ENCODE measurements at regions not wholly inside any gene's neighbourhood (a gene's known extent, or its start where the extent isn't known, plus 50 kb on each side); places are given as distances from the start of the nearest gene placed in this dataset.
"Not testable (repeated sequence)": the region's sequence is repeated elsewhere in the genome, so short reads cannot be mapped to it uniquely, and the experiment has no call there.

DNA sequence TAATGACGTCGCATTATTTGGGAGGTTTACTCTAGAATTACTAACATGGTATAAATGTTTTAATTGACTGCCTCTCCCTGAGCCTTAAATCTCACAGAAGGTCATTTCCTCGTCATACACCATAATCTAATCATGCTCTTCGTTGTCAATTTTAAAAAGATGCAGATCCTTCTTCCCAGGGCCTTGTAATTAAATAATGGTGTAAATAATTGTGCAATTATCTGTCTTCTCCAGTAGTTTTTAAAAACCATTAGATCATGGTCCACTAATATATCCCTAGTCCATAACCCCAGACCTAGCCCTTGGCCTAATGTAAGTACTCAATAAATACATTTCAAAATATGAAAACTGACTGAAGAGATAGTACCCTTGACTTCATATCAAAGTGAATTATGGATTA, 181.5 kb upstream of the GNAI1 start:
- DNase-seq (ENCODE audit: low read depth), result no peak

DNA sequence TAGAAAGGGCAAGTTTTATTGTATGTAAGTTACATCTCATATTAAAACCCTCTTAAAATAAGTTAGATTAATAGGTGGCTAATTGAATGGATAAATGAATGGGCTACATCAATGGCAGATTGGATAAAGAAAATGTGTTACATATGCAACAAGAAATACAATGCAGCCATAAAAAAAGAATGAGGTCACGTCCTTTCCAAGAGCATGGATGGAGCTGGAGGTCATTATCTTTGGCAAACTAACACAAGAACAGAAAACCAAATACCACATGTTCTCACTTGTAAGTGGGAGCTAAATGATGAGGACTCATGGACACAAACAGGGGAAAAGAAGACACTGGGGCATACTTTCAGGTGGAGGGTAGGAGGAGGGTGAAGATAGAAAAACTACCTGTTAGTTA, 182.2 kb upstream of the GNAI1 start:
- no peak for DNase-seq (ENCODE audit: low read depth)

GRCh38 chr7:79951415-79951814, 183.2 kb upstream of the GNAI1 start:
- no peak for DNase-seq (ENCODE audit: low read depth)

DNA sequence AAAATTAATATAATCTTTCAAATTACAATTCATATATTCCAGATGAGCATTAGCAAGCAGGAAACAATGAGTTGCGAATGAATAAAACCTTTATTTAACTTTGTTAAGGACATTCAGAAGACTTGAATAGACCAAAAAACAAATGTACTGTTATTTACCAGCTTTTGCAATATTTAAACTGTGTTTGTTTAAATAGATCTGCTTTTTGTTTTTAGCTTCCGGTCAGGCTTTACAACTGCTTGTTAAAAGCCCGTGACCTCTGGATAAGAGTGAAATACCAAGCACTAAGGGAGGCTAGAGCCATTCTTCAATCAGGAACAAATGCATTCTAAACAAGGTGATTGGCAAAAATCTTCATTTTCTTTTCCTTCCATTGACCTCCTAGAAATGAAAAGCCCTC, 184.9 kb upstream of the GNAI1 start:
- no peak for DNase-seq (ENCODE audit: low read depth)

DNA sequence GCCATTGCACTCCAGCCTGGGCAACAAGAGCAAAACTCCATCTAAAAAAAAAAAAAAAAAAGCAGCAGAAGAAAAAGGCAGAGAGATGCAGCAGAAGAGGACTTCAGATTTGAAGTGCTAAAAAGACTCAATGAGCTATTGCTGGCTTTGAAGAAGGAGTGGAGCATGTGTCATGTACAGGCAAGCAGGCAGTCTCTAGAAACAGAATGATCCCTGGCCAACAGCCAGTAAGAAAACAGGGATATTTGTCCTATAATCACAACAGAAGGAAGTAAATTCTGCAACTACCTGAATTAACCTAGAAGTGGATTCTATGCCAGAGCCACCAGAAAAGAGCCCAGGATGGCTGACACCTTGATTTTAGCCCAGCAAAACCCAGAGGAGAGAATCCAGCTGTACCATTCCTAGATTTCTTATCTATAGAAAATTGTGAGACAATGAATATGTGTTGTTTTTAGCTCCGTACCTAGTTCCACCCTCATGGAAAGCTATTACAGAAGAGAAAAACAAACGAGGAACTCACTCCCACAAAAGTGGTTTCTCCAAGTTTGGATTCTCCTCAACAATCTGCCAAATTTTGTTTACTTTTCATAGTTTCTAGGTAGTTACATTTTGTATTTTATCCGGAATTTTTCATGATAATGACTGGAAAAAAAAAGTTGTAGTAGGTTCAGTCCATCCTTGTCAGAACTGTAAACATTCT, 198.2 kb upstream of the GNAI1 start:
- DNase-seq (ENCODE audit: low read depth), result no peak

GRCh38 chr7:79934727-79935126, 199.9 kb upstream of the GNAI1 start:
- DNase-seq (ENCODE audit: low read depth), result no peak

- no peak for DNase-seq (ENCODE audit: low read depth)
Observed at GRCh38 chr7:79933144-79933543, 201.5 kb upstream of the GNAI1 start.

GRCh38 chr7:79930604-79931003, 204.0 kb upstream of the GNAI1 start:
- no peak for DNase-seq (ENCODE audit: low read depth)

GRCh38 chr7:79927116-79927515, 207.5 kb upstream of the GNAI1 start:
- no peak for DNase-seq (ENCODE audit: low read depth)

DNA sequence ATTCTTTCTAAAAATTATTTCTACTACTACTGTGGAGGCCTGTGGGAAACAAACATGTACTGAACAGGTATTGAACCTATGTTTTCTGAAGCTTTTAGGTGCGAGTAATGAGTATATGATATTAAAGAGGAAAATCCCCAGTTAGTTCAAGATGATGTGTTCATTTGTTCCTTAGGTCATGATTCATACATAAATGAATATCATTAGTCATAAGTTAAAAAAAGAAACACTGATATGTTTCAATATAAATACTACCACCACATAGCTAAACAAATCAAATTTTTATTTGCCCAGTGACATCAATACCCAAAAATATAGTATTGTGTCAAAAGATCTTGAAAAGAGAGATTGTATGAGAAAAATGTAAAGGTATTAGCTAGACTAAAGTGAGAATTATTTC, 210.7 kb upstream of the GNAI1 start:
- no peak for DNase-seq (ENCODE audit: low read depth)

- no peak for DNase-seq (ENCODE audit: low read depth)
Observed at GRCh38 chr7:79922894-79923293, 211.7 kb upstream of the GNAI1 start.

- DNase-seq (ENCODE audit: low read depth), result no peak
Observed at GRCh38 chr7:79921976-79922375, 212.7 kb upstream of the GNAI1 start.

GRCh38 chr7:79918632-79919031, 216.0 kb upstream of the GNAI1 start:
- not testable (repeated sequence) for DNase-seq (ENCODE audit: low read depth)

GRCh38 chr7:79915346-79915745, 219.3 kb upstream of the GNAI1 start:
- not testable (repeated sequence) for DNase-seq (ENCODE audit: low read depth)

GRCh38 chr7:79912213-79912633, 222.4 kb upstream of the GNAI1 start:
- no peak for DNase-seq (ENCODE audit: low read depth)

DNA sequence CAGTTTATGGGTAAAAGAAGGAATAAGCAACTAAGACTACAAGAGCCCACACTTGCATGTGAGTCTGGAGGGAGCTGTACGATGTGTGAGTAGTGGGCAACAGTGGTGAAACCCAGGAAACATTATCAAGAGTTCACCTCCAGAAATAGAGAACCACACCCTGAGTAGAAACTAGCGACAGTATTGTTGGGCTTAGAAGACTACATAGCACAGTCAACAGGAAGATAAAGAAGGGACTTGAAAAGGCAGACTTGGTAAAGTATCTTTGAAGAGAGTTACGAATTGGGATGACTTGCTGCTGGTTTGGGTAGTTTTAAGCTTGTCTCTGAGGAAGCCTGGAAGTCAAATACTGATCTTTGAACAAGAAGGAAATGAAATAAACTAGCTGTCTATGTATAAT, 223.2 kb upstream of the GNAI1 start:
- DNase-seq (ENCODE audit: low read depth), result no peak

DNA sequence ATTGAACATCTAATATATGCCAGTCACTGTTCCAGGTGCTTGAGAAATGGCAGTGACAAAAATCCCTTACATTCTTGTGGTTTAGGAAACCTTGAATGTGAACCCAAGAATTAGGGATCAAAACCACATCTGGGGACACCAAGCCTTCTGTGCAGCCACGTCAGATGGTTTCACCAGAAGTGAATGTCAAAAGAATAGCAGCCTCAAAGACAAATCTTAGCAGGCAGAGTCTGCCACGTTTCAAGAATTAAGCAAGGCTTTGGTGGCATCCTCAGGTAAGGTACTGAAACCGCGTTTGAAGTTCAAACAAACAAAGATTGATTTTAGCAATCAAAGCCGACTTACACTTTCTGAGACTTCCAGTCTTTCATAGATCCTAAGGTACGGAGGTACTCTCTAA, 225.5 kb upstream of the GNAI1 start:
- DNase-seq (ENCODE audit: low read depth), result no peak

DNA sequence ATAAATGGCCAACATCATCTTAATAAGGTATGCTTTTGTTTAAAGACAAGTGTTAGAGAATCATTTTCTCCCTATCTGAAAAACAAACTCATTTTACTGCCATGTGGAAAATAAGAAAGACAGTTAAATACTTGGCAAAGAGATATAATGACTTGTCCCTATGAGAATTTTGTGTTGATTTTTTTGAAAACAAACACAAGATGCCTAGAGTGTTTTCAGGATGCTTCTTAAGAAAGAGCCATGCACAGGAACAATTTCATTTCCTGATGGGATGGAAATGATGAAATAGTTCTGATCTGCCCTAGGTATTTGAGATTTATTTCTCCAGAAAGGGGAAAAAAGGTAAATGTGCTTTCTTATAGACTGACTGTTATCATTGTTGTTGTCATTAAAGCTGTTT, 237.5 kb upstream of the GNAI1 start:
- DNase-seq (ENCODE audit: low read depth), result no peak

DNA sequence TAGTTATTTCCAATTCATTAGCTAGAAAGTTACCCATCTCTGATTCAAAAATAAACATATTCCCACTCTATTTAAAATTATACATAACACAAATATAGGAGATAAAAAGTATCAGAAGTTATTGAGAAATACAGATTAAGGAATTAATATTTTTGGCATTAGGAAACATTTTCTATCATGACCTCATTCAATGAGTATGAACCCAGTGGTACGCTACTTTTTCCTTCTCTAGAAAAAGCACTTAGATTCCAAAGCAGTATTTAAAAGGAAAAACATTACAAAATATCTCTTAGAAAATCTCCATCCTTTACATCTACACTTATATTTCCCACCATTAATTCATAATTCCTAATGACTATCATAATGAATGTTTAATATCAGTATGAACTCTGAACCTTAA, 240.6 kb upstream of the GNAI1 start:
- no peak for DNase-seq (ENCODE audit: low read depth)

DNA sequence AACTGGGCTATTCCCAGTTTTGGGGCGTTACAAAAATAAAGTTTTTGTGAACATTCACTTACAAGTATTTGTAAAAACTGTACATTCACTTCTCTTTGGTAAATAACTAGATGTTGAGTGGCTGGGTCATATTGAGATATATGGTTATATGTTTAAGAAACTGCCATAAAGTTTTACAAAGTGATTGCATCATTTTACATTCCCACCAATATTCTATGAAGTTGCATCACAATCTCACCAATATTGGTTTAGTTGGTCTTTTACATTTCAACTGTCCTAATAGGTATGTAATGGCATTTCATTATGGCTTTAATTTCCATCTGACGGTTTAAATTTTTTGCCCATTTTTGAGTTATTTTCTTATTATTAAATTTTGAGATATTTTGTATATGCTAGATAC, 251.7 kb upstream of the GNAI1 start:
- no peak for DNase-seq (ENCODE audit: low read depth)

- no peak for DNase-seq (ENCODE audit: low read depth)
Observed at GRCh38 chr7:79880312-79880711, 254.3 kb upstream of the GNAI1 start.

DNA sequence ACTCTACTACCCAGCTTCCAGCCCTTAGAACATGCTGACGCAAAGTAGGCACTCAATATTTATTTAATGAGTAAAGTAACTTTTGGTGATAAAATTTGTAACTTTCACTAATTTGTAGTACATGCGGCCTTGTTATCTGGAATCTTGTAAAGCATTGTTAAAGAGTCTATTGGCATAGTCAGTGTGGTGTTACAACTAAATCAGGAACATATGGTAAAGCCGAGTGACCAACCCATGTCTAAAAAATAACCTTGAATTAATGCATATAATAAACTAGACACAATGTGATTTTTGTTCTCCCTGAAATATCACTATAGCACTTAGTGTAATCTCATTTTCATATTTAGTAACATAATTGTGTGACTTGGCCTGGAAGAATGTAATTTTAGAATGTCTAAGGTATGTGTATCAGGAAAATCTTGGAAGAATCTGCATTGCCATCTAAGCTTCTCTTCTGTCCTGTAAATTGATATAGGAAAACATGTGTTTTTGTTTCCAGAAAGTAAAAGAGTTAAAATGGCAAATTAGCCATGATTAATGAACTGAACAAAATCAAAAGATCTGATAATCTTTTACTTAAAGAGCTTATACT, 256.7 kb upstream of the GNAI1 start:
- no peak for DNase-seq (ENCODE audit: low read depth)

DNA sequence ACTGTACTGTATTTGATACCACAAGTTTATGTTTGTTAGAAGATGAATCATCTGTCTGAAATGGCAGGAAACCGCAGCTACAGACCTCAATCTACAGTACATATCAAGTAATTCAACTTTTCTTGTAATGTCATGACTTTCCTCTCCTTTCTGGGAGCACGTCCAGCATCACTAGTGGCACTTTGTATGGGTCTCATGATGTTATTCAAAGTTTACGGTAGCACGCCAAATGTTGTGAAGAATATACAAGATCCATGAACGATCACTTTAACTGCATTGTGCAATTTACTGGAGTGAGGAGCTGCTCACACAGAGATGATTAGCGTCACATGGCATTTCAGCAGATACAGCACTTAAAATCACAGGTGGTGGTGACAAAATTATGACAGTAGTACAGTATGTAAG, 257.8 kb upstream of the GNAI1 start:
- no peak for DNase-seq (ENCODE audit: low read depth)

DNA sequence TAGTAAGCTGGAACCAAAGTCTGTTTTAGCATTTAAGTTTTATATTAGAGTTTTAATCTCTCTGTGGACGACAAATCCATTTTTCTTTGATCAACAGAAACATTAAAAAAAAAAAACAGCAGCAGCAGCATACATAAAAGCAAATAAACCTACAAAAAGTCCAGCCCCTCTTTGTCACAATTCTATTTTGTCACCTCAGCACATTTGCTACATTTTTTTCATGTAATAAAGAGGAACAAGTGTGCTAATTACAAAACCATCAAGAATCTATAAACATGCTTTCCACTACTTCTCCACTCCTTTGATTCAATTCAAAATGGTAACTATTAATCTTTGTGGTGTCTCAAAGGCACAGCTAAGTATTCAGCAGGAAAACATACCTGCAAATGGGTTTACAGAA, 259.8 kb upstream of the GNAI1 start:
- DNase-seq (ENCODE audit: low read depth), result no peak

Data from activated T-cell treated with anti-CD3 and anti-CD28 coated beads for 1 hour (primary cell).